ENCODE measurements at regions not wholly inside any gene's neighbourhood (a gene's known extent, or its start where the extent isn't known, plus 50 kb on each side); places are given as distances from the start of the nearest gene placed in this dataset.
"Not testable (repeated sequence)": the region's sequence is repeated elsewhere in the genome, so short reads cannot be mapped to it uniquely, and the experiment has no call there.

DNA sequence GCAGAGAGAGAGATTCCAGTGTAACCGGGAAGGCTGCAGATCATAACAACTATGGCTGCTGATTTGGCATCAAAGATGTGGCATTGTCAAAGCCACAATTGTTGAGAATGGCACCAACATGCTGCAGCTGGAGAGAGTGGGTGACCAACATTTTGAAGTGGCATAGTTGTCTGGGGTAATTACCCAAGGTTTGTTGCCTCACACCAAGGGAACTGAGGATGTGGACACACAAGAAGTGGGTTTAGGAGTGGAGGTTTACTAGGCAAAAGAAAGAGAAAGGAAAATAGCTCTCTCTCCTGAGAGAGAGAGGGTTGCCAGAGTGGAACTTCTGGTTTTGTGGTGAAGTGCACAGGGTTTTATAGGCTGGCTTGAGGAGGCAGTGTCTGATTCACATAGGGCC is 126.6 kb downstream of the FAM72C start:
- H3K9me3 ChIP-seq; H3K27ac ChIP-seq; H3K4me3 ChIP-seq; H3K36me3 ChIP-seq; H3K27me3 ChIP-seq; H3K4me1 ChIP-seq; intact Hi-C loops (cut with DNase I; ENCODE audit: low total_unique reads); in situ Hi-C loops (cut with MboI; ENCODE audit: low pct_ligation_motif_present in 1 of 4, low pct_unique_long_range_greater_than_20kb in 1 of 4, low sequenced_read_pairs in 3 of 4); DNase-seq: not testable (repeated sequence)
- 83% methylated on average over 1 of the region's 1 CpG; no CpG with 5 or more reads in 1 of the 2 donors for whole genome bisulfite sequencing, 2 donors (ENCODE audit: low coverage in 1 of 2)

- DNase-seq = not testable (repeated sequence)
Measured at GRCh38 chr1:143842058-143842457, 129.7 kb downstream of the FAM72C start.

DNA sequence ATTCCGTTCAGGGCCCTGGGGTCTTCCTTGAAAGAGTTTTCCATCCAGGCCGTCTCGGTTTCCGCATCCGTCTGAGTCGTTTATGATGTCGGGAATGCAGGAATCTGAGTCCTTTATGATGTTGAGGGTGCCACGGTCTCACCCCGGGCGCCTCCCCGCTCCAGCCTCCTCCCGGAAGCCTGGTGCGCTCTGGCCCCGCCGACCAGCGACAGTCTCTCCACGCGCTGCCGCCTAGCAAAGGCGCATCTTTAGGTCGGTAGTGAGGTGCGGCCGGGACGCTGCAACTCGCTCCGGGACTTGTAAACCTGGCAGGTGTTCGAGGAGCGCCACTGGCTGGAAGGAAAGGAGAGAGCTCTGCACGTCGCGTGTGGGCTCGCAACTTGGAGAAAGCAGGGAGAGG is 132.6 kb downstream of the FAM72C start:
- H3K9me3 ChIP-seq; in situ Hi-C loops (cut with MboI; ENCODE audit: low pct_ligation_motif_present in 1 of 4, low pct_unique_long_range_greater_than_20kb in 1 of 4, low sequenced_read_pairs in 3 of 4); H3K36me3 ChIP-seq; H3K27me3 ChIP-seq; DNase-seq; H3K4me1 ChIP-seq; H3K4me3 ChIP-seq; intact Hi-C loops (cut with DNase I; ENCODE audit: low total_unique reads); H3K27ac ChIP-seq: not testable (repeated sequence)
- WGBS, 2 donors (ENCODE audit: low coverage in 1 of 2) = 1% methylated on average over 13 of the region's 32 CpGs; no CpG with 5 or more reads in 1 of the 2 donors

More at GRCh38 chr1:143842058-143842457, 129.7 kb downstream of the FAM72C start:
- 42% methylated on average over 1 of the region's 2 CpGs; no CpG with 5 or more reads in 1 of the 2 donors for WGBS, 2 donors (ENCODE audit: low coverage in 1 of 2)
- H3K36me3 ChIP-seq; H3K27me3 ChIP-seq; intact Hi-C loops (cut with DNase I; ENCODE audit: low total_unique reads); H3K9me3 ChIP-seq; in situ Hi-C loops (cut with MboI; ENCODE audit: low pct_ligation_motif_present in 1 of 4, low pct_unique_long_range_greater_than_20kb in 1 of 4, low sequenced_read_pairs in 3 of 4); H3K4me1 ChIP-seq; H3K27ac ChIP-seq; H3K4me3 ChIP-seq: not testable (repeated sequence)

GRCh38 chr1:143838598-143838929 is 133.2 kb downstream of the FAM72C start:
- H3K4me1 ChIP-seq; H3K4me3 ChIP-seq; H3K36me3 ChIP-seq; in situ Hi-C loops (cut with MboI; ENCODE audit: low pct_ligation_motif_present in 1 of 4, low pct_unique_long_range_greater_than_20kb in 1 of 4, low sequenced_read_pairs in 3 of 4); H3K27ac ChIP-seq; DNase-seq; H3K9me3 ChIP-seq; intact Hi-C loops (cut with DNase I; ENCODE audit: low total_unique reads); H3K27me3 ChIP-seq: not testable (repeated sequence)
- WGBS, 2 donors (ENCODE audit: low coverage in 1 of 2) = 33% methylated on average over 1 of the region's 21 CpGs; no CpG with 5 or more reads in 1 of the 2 donors

DNA sequence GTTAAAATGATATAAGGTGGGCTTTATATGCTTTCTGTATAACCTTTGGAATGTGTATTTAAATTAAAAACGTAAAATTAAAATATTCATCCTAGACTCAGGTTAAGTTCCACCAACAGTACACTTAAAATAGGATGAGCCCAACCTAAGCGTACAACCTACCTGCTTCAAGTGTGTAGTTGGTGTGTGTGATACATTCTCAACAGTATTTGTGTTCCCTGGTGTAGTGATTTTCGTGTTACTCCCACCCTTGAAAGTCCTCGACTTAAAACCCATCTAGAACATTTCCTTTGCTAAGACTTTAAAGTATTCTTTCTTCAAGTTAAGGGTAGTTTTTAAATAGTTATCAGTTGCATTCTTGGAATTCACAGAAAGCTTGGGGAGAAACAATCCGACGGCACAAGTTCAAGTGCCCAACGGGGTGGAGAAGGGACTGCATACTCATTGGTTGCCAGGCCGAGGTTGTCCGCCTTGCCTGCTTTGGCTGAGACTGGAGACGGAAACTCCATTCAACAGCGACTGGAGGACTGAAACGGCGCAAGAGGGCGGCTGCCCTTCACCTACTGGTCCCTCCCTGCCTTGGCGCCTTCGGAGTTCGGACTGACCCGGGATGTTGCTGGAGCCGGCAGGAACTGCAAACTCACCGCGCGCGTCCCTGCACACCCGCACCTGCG is 133.7 kb downstream of the FAM72C start:
- in situ Hi-C loops (cut with MboI; ENCODE audit: low pct_ligation_motif_present in 1 of 4, low pct_unique_long_range_greater_than_20kb in 1 of 4, low sequenced_read_pairs in 3 of 4); DNase-seq; H3K4me3 ChIP-seq; H3K9me3 ChIP-seq; H3K36me3 ChIP-seq; H3K27ac ChIP-seq; H3K4me1 ChIP-seq; H3K27me3 ChIP-seq; intact Hi-C loops (cut with DNase I; ENCODE audit: low total_unique reads): not testable (repeated sequence)
- 42% methylated on average over 25 of the region's 25 CpGs; no CpG with 5 or more reads in 1 of the 2 donors for WGBS, 2 donors (ENCODE audit: low coverage in 1 of 2)

DNA sequence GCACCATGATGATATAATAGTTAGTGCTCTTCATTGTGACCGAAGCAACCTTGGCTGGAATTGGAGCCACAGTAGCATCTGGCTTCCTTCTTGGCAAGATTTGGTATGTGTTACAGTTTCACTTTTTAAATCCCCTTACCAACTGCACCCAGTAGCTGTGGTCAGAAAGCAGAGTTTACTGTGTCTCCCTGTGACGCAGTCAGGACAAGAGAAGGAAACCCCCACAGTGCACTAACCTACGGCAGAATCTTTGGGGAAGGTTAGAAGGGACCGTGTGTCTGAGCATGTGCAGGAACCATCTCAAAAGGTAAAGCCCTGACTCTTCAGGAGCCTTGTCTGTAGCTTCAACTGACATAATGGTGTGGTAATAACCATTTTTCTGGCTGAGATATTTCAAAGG is 138.4 kb downstream of the FAM72C start:
- DNase-seq; H3K27me3 ChIP-seq; H3K9me3 ChIP-seq; H3K4me1 ChIP-seq; H3K27ac ChIP-seq; intact Hi-C loops (cut with DNase I; ENCODE audit: low total_unique reads); H3K4me3 ChIP-seq; H3K36me3 ChIP-seq; in situ Hi-C loops (cut with MboI; ENCODE audit: low pct_ligation_motif_present in 1 of 4, low pct_unique_long_range_greater_than_20kb in 1 of 4, low sequenced_read_pairs in 3 of 4): not testable (repeated sequence)
- no CpG with 5 or more reads among the region's 4 CpGs for WGBS, 2 donors (ENCODE audit: low coverage in 1 of 2)

- H3K4me1 ChIP-seq; H3K27ac ChIP-seq; in situ Hi-C loops (cut with MboI; ENCODE audit: low pct_ligation_motif_present in 1 of 4, low pct_unique_long_range_greater_than_20kb in 1 of 4, low sequenced_read_pairs in 3 of 4); H3K4me3 ChIP-seq; intact Hi-C loops (cut with DNase I; ENCODE audit: low total_unique reads); H3K27me3 ChIP-seq; DNase-seq; H3K9me3 ChIP-seq; H3K36me3 ChIP-seq: not testable (repeated sequence)
- WGBS, 2 donors (ENCODE audit: low coverage in 1 of 2) = 85% methylated on average over 5 of the region's 5 CpGs; no CpG with 5 or more reads in 1 of the 2 donors
Measured at GRCh38 chr1:143832379-143832716, 139.4 kb downstream of the FAM72C start.

DNA sequence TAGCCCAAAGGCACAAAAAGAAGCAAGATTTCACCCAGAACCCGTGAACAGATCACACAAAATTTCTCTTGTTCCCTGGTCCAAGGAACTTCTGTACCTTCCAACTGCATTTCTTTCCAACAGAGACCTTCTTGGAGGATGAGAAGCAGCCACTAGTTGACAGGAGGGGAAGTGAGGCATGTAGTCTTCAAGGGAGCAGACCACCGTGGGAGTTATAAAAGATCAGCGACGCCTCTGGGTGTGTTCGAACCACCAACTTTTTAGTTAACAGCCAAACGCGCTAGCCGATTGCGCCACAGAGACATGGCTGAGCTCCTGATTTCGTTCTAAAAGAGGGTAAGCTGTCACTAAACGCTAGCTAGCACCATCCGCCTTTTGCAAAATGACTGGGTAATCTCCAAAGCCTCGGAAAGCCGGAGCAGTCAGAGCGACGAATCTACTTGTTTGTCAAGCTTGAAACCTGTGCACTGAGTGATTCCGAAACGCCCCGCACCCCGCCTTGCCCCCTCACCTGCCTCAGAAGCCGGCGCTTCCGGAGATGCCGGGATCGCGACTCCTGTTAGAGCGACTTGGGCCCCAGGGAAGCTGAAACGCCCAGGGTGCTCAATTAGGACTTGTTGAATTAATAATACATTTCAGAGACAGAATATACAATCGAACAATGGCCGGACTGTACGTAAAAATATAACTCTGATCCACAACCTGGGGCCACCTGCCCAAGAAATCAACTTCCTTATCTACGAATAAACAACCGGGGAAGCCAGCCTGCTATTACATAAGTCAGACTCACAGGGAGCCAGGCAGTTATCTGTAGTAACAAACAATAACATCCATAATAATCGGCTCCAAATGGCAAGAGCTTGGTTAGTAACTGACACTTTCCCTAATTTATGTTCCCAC is 140.1 kb downstream of the FAM72C start:
- DNase-seq; H3K36me3 ChIP-seq; in situ Hi-C loops (cut with MboI; ENCODE audit: low pct_ligation_motif_present in 1 of 4, low pct_unique_long_range_greater_than_20kb in 1 of 4, low sequenced_read_pairs in 3 of 4); H3K4me3 ChIP-seq; intact Hi-C loops (cut with DNase I; ENCODE audit: low total_unique reads); H3K27me3 ChIP-seq; H3K4me1 ChIP-seq; H3K9me3 ChIP-seq; H3K27ac ChIP-seq: not testable (repeated sequence)
- 8 to 16% methylated on average over 8 to 27 of the region's 34 CpGs for WGBS, 2 donors (ENCODE audit: low coverage in 1 of 2)

- no CpG with 5 or more reads among the region's 1 CpG for WGBS, 2 donors (ENCODE audit: low coverage in 1 of 2)
- DNase-seq; H3K4me3 ChIP-seq; H3K27ac ChIP-seq; H3K9me3 ChIP-seq; H3K36me3 ChIP-seq; in situ Hi-C loops (cut with MboI; ENCODE audit: low pct_ligation_motif_present in 1 of 4, low pct_unique_long_range_greater_than_20kb in 1 of 4, low sequenced_read_pairs in 3 of 4); intact Hi-C loops (cut with DNase I; ENCODE audit: low total_unique reads); H3K4me1 ChIP-seq; H3K27me3 ChIP-seq: not testable (repeated sequence)
Measured at GRCh38 chr1:143826162-143826561, 145.6 kb downstream of the FAM72C start.

DNA sequence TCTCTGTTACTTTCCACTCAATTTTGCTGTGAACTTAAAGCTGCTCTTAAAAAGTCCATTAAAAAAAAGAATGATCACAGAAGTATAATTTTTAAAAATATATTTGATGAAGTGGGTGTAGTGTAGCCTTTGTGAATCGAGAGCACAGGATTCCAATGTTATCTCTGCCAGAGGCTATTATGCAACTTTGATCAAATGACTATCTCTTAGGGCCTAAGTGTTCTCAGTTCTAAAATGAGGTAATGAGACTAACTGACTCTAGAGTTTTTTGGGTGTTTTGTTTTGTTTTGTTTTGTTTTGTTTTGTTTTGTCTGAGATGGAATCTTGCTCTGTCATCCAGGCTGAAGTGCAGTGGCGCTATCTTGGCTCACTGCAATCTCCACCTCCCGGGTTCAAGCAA is 147.5 kb downstream of the FAM72C start:
- H3K4me1 ChIP-seq; H3K27me3 ChIP-seq; H3K36me3 ChIP-seq; H3K27ac ChIP-seq; intact Hi-C loops (cut with DNase I; ENCODE audit: low total_unique reads); in situ Hi-C loops (cut with MboI; ENCODE audit: low pct_ligation_motif_present in 1 of 4, low pct_unique_long_range_greater_than_20kb in 1 of 4, low sequenced_read_pairs in 3 of 4); DNase-seq; H3K9me3 ChIP-seq; H3K4me3 ChIP-seq: not testable (repeated sequence)
- WGBS, 2 donors (ENCODE audit: low coverage in 1 of 2) = 53% methylated on average over 3 of the region's 3 CpGs; no CpG with 5 or more reads in 1 of the 2 donors

- not testable (repeated sequence) for H3K27me3 ChIP-seq
Measured at GRCh38 chr1:143820058-143820457, 151.7 kb downstream of the FAM72C start.

More at GRCh38 chr1:143820058-143820457, 151.7 kb downstream of the FAM72C start:
- H3K36me3 ChIP-seq; intact Hi-C loops (cut with DNase I; ENCODE audit: low total_unique reads); in situ Hi-C loops (cut with MboI; ENCODE audit: low pct_ligation_motif_present in 1 of 4, low pct_unique_long_range_greater_than_20kb in 1 of 4, low sequenced_read_pairs in 3 of 4); H3K4me3 ChIP-seq; H3K27ac ChIP-seq; H3K9me3 ChIP-seq; H3K4me1 ChIP-seq; DNase-seq: not testable (repeated sequence)
- no CpG with 5 or more reads among the region's 4 CpGs for WGBS, 2 donors (ENCODE audit: low coverage in 1 of 2)

All from transverse colon (tissue), 4 donors.